ENCODE measurements at regions not wholly inside any gene's neighbourhood (a gene's known extent, or its start where the extent isn't known, plus 50 kb on each side); places are given as distances from the start of the nearest gene placed in this dataset.

- no peak for DNase-seq (ENCODE audit: low read depth, low spot score)
Measured at GRCh38 chr11:115920092-115920461, 415.9 kb upstream of the CADM1 start.

DNA sequence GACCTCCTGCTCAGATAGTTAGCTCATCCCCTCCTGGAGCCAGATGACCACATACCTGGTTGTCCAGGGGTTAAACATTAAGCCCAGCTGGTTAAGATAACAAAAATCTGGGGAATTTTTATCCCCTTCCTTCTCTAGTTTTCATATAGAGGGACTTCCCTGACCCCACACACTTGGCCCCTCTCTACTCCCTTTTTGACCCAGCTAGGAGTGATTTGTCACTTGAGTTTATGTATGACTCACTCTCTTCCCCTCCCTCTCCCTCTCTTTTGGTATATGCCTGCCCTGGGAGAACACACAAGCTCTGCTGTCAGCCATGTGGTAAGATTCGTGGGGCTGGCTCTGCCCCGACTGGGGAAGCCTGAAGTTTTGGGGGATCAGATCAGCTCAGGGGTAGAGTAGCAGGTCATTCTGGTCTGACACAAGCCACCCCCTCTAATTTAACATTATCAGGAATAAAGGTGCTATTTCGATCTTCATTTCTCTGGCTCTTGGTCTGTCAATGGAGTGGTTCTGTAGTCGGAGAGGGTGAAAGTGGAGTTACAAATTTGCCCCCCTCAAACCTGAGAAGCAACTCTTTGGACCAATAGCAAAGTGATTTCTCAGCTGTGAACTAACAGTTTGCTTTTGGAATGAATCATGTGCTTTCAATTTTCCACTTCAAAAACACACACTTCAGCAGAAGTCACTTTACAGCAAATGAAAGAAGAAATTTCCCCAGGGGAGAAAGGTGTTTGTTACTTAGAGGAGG, 415.3 kb upstream of the CADM1 start:
- no peak for DNase-seq (ENCODE audit: low read depth, low spot score)

- no peak for DNase-seq (ENCODE audit: low read depth, low spot score)
Measured at GRCh38 chr11:115918576-115918975, 414.4 kb upstream of the CADM1 start.

- no peak for DNase-seq (ENCODE audit: low read depth, low spot score)
Measured at GRCh38 chr11:115916608-115917007, 412.4 kb upstream of the CADM1 start.

GRCh38 chr11:115912484-115912945, 408.3 kb upstream of the CADM1 start:
- no peak for DNase-seq (ENCODE audit: low read depth, low spot score)

DNA sequence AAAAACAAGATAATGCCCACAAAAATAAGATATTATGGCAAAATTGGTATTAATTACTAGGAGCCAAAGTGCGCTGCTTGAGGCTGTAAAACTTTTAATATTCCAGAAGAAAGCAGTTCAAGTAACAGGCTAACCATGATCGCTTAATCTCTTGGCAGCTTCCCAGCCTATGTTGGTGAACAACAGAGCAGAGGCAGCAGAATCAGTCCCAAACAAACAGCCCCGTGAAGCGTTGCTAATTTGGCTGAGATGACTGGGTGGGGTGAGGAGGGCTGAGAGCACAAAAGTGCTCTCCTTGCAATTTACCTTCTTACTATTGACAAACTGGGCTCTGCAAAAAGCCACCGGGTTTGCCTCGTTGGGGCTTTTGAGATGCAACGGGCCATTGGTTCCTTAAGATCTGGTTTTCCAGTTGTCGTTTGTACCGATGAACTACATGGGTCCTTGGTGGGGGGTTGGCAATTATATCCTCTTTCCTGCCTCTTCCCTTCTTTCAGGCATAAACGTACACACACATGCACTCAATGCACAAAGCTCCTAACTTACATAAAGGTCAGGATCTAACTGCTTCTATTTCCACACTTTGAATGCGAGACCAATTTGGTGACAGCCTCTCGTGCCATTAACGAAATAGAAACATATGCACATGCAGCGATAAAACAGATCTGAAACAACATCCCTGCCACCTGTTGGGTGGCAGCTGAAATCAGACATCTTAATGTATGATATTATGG, 407.6 kb upstream of the CADM1 start:
- no peak for DNase-seq (ENCODE audit: low read depth, low spot score)

- DNase-seq (ENCODE audit: low read depth, low spot score) = no peak
Measured at GRCh38 chr11:115910379-115910778, 406.2 kb upstream of the CADM1 start.

GRCh38 chr11:115906171-115906570, 402.0 kb upstream of the CADM1 start:
- no peak for DNase-seq (ENCODE audit: low read depth, low spot score)

GRCh38 chr11:115905341-115906000, 401.3 kb upstream of the CADM1 start:
- no peak for DNase-seq (ENCODE audit: low read depth, low spot score)

DNA sequence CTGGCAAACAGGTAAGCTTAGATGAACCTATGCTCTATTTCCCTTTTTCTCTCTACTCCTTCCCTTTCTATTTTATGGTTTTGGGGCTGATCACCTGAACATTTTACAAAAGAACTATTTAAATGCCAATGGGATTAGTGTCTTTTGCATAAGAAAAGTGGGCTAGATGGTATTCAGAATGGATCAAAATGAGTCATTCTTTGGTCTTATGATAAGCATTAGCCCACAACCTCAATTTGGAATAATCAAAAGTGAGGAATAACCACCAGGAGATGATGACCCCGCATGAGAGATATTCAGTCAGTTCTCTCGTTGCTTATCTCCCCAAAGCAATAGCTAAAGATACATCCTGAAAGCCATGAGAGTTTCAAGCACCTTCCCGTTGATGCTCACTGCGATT, 399.0 kb upstream of the CADM1 start:
- no peak for DNase-seq (ENCODE audit: low read depth, low spot score)

- no peak for DNase-seq (ENCODE audit: low read depth, low spot score)
Measured at GRCh38 chr11:115901069-115901468, 396.9 kb upstream of the CADM1 start.

GRCh38 chr11:115900111-115900510, 395.9 kb upstream of the CADM1 start:
- no peak for DNase-seq (ENCODE audit: low read depth, low spot score)

GRCh38 chr11:115897707-115898106, 393.5 kb upstream of the CADM1 start:
- DNase-seq (ENCODE audit: low read depth, low spot score) = no peak

DNA sequence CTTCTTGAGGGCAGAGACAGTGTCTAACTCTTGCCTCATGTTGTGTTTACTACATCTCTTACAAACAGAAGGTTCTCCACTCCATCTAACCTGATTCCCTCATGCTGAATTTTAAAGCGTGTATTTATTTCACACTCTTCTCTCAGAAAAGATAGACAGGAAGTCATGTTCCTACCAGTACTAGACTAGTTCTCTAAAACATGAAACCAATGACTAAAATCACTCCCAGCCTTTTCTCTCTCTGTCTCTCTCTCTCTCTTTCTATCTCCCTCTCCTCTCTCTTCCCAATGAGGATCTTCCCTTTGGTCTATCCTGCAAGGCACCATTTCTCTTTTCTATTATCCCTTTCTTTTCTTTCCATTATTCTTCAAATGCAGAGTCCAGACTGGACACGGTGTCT, 391.9 kb upstream of the CADM1 start:
- DNase-seq (ENCODE audit: low read depth, low spot score) = no peak

DNA sequence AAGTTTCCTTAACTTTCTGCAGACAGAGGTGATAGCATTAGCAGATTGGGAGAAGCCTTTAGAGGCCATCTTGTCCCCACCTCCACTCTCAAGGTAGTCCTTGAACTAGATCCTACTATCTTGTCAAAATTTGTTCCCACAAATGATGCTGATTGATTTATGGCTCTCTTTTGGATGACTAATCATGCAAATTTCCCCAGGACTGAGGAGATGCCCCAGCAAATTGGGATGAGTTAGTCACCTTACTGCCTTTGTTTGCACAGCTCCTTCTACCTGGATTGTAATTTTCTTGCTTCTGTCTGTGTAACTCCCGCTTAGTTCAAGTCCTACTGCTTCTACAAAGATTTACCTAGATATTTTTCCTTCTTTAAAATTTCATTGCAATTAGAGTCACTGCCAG, 391.4 kb upstream of the CADM1 start:
- DNase-seq (ENCODE audit: low read depth, low spot score) = no peak

- DNase-seq (ENCODE audit: low read depth, low spot score) = no peak
Measured at GRCh38 chr11:115894176-115894575, 390.0 kb upstream of the CADM1 start.

GRCh38 chr11:115893461-115894099, 389.4 kb upstream of the CADM1 start:
- DNase-seq (ENCODE audit: low read depth, low spot score) = no peak

- no peak for DNase-seq (ENCODE audit: low read depth, low spot score)
Measured at GRCh38 chr11:115892016-115892415, 387.8 kb upstream of the CADM1 start.

DNA sequence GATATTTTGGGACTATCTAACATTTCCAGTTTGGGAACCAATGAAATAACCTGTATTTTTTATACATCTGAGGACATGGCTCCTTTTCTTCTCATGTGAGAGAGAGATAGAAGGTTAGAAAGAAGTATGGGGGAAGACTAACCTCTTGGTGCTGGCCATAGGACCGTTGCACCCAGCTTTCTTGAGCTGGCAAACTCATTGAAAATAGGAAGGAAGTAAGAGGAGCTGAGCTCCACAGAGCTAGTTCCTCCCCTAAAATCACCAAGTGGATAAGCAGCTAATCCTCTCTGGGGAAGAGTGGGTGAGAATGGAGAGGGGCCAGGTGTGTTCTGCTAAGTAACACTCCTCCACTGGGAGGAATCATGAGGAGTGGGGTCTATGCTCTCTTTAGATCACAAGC, 387.4 kb upstream of the CADM1 start:
- no peak for DNase-seq (ENCODE audit: low read depth, low spot score)

- no peak for DNase-seq (ENCODE audit: low read depth, low spot score)
Measured at GRCh38 chr11:115890500-115890899, 386.3 kb upstream of the CADM1 start.

DNA sequence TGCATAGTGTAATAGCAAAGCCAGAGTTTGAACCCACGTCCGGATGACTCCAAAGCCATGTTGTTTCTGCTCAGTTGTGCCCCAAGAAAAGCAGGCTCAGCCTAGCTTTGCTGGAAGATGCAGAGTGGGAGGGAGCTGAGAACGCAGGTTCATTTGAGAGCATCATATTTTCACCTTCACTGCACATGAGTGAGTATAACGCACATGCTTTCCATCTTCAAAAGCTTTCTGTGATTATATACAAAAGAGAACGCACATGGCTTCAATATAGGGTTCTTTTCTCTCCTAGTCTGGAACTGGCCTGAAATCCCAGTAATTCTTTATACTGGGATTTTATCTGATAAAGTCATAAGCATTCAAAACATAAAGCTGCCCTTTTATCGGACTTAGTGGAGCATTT, 385.5 kb upstream of the CADM1 start:
- no peak for DNase-seq (ENCODE audit: low read depth, low spot score)

- no peak for DNase-seq (ENCODE audit: low read depth, low spot score)
Measured at GRCh38 chr11:115887727-115888126, 383.5 kb upstream of the CADM1 start.

All from pulmonary artery endothelial cell (primary cell).